MM.1S (cell line): ENCODE measurements at regions not wholly inside any gene's neighbourhood (a gene's known extent, or its start where the extent isn't known, plus 50 kb on each side); places are given as distances from the start of the nearest gene placed in this dataset.

Source experiments
- EZH2 ChIP-seq: fragments of 300-600 bp; sonication (generic); optimal IDR thresholded peaks from 2 replicates; pipeline ENCODE3; 2017; ENCODE audit warnings: low read depth, mild to moderate bottlenecking, antibody characterized with exemption, low read length, mixed read lengths
- EZH2phosphoT487 ChIP-seq: fragments of 300-600 bp; sonication (generic); IDR thresholded peaks from 2 replicates; pipeline ENCODE4 v1.6.1; 2018; ENCODE audit warnings: antibody characterized with exemption, low read length
- TF ChIP-seq, protein P1 (sequence below): fragments of 300-600 bp; sonication (generic); IDR thresholded peaks from 2 replicates; pipeline ENCODE4 v1.5.1; 2016; ENCODE audit warnings: antibody characterized with exemption, low read length, mixed read lengths

DNA sequence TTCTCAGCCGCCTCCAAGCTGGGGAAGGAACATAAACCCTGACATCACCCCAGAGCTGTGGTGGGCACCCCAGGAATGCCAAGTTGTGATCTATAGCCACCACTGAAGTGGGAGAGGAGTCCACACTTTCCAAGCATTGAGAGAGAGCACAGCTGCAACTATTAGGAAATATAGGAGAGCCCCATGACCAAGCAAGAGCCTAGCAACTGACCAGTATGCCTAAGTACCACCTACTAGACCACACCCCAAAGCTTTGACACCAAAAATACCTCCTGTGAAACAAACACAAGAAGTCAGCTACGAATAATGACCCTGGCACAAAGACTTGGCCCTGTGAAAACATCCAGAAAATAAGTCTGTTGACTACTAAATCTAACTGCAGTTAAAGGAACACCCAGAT lies 804.1 kb upstream of the IGFBP3 start:
- TF ChIP-seq, protein P1, sequence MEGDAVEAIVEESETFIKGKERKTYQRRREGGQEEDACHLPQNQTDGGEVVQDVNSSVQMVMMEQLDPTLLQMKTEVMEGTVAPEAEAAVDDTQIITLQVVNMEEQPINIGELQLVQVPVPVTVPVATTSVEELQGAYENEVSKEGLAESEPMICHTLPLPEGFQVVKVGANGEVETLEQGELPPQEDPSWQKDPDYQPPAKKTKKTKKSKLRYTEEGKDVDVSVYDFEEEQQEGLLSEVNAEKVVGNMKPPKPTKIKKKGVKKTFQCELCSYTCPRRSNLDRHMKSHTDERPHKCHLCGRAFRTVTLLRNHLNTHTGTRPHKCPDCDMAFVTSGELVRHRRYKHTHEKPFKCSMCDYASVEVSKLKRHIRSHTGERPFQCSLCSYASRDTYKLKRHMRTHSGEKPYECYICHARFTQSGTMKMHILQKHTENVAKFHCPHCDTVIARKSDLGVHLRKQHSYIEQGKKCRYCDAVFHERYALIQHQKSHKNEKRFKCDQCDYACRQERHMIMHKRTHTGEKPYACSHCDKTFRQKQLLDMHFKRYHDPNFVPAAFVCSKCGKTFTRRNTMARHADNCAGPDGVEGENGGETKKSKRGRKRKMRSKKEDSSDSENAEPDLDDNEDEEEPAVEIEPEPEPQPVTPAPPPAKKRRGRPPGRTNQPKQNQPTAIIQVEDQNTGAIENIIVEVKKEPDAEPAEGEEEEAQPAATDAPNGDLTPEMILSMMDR, result no peak
- TF ChIP-seq EZH2 (no peak), EZH2phosphoT487 (no peak)
